SK-N-SH treated with all-trans-retinoic acid at 6 μM for 48 hours (cell line): ENCODE measurements at regions not wholly inside any gene's neighbourhood (a gene's known extent, or its start where the extent isn't known, plus 50 kb on each side); places are given as distances from the start of the nearest gene placed in this dataset.

ENCODE experiments used
- ARNTL ChIP-seq: fragments of 450-650 bp; formaldehyde crosslinking; IDR thresholded peaks from 2 replicates; pipeline ENCODE4 v1.5.0; 2020; ENCODE audit warnings: low read depth, mild to moderate bottlenecking, moderate library complexity, borderline replicate concordance
- GLIS3 ChIP-seq: fragments of 250-450 bp; sonication (Bioruptor Pico); IDR thresholded peaks from 2 replicates; pipeline ENCODE4 v1.5.0; 2020; ENCODE audit warnings: mild to moderate bottlenecking, moderate library complexity
- OSR1 ChIP-seq: fragments of 250-450 bp; sonication (Bioruptor Pico); IDR thresholded peaks from 2 replicates; pipeline ENCODE4 v1.8.0; 2022; ENCODE audit warnings: moderate library complexity, mild to moderate bottlenecking, inconsistent platforms
- POU6F1 ChIP-seq: fragments of 250-450 bp; sonication (Bioruptor Pico); IDR thresholded peaks from 2 replicates; pipeline ENCODE4 v1.8.0; 2021; ENCODE audit warnings: low read depth, mild to moderate bottlenecking, moderate library complexity, borderline replicate concordance
- RARB ChIP-seq: fragments of 250-450 bp; sonication (Bioruptor Pico); IDR thresholded peaks from 2 replicates; pipeline ENCODE4 v1.8.0; 2021; ENCODE audit warnings: mild to moderate bottlenecking, moderate library complexity
- TSHZ2 ChIP-seq: fragments of 250-450 bp; sonication (Bioruptor Pico); IDR thresholded peaks from 2 replicates; pipeline ENCODE4 v1.5.0; 2020; ENCODE audit warnings: mild to moderate bottlenecking, moderate library complexity
- ZC3H10 ChIP-seq: fragments of 250-450 bp; sonication (Bioruptor Pico); IDR thresholded peaks from 2 replicates; pipeline ENCODE4 v1.5.1; 2021; ENCODE audit warnings: mild to moderate bottlenecking, moderate library complexity
- ZFP3 ChIP-seq: fragments of 250-450 bp; sonication (Bioruptor Pico); IDR thresholded peaks from 2 replicates; pipeline ENCODE4 v1.5.0; 2020; ENCODE audit warnings: mild to moderate bottlenecking, moderate library complexity
- ZNF565 ChIP-seq: fragments of 450-650 bp; formaldehyde crosslinking; conservative IDR thresholded peaks from 2 replicates; pipeline ENCODE4 v1.5.0; 2020; ENCODE audit warnings: low read depth, mild to moderate bottlenecking, moderate library complexity
- ZNF70 ChIP-seq: fragments of 450-650 bp; formaldehyde crosslinking; IDR thresholded peaks from 2 replicates; pipeline ENCODE4 v1.5.0; 2020; ENCODE audit warnings: mild to moderate bottlenecking, moderate library complexity

- TF ChIP-seq TSHZ2 (CRISPR knock-in tag): no peak
- no peak for TF ChIP-seq POU6F1 (CRISPR knock-in tag)
- no peak for TF ChIP-seq GLIS3
- TF ChIP-seq RARB (CRISPR knock-in tag): no peak
- no peak for TF ChIP-seq ARNTL (CRISPR knock-in tag)
- TF ChIP-seq ZFP3 (CRISPR knock-in tag): peak; percentile 64; the same call in 1 of the 2 replicates
- TF ChIP-seq ZNF565: no peak
- no peak for TF ChIP-seq OSR1 (CRISPR knock-in tag)
- no peak for TF ChIP-seq ZC3H10
- no peak for TF ChIP-seq ZNF70 (CRISPR knock-in tag)
These were observed 109.3 kb downstream of the GPX5 start for GRCh38 chr6:28634761-28635546.
